H1 (cell line): ENCODE measurements at regions not wholly inside any gene's neighbourhood (a gene's known extent, or its start where the extent isn't known, plus 50 kb on each side); places are given as distances from the start of the nearest gene placed in this dataset.

ENCODE experiments used
- CTCF ChIA-PET: fragments of 300-600 bp; sonication (Branson Sonifier 250); formaldehyde crosslinking; loops from one replicate; lab custom pipeline; 2021; ENCODE audit not compliant: partially characterized antibody; lab: Charles Lee
- POLR2A ChIA-PET: fragments of 300-600 bp; sonication (Branson Sonifier 250); formaldehyde crosslinking; loops from one replicate; lab custom pipeline; 2021; ENCODE audit warnings: inconsistent platforms; ENCODE audit not compliant: partially characterized antibody; lab: Charles Lee
- DNase-seq, 2 experiments: peaks; one replicate each; pipeline versions ENCODE4 v3.0.0 to v3.0.0-alpha.2; 2010 to 2022; ENCODE audit warnings: low spot score in 2 of 2, low read depth in 1 of 2, mixed read lengths in 1 of 2
- FAIRE-seq: peaks from 2 replicates; lab custom pipeline; 2011; peaks lifted over from hg19 to GRCh38; lab: Jason Lieb, UNC
- H2AFZ ChIP-seq: 2 replicates; pipeline ENCODE4 v1.8.1; 2012; ENCODE audit warnings: low read length, inconsistent platforms
- H2AK5ac ChIP-seq: 2 replicates; pipeline ENCODE4 v1.6.1; 2013; ENCODE audit warnings: low read depth, low read length
- H2BK120ac ChIP-seq: replicated peaks from 2 replicates; pipeline ENCODE3; 2013; ENCODE audit warnings: low read depth, low read length, inconsistent platforms
- H2BK12ac ChIP-seq: 2 replicates; pipeline ENCODE4 v1.6.1; 2013; ENCODE audit warnings: low read depth, low read length
- H2BK15ac ChIP-seq: 2 replicates; pipeline ENCODE4 v1.6.1; 2013; ENCODE audit warnings: low read length
- H2BK20ac ChIP-seq: 2 replicates; pipeline ENCODE4 v1.6.1; 2013; ENCODE audit warnings: low read length
- H2BK5ac ChIP-seq: 2 replicates; pipeline ENCODE4 v1.6.1; 2013; ENCODE audit warnings: low read depth, low read length
- H3K14ac ChIP-seq: 2 replicates; pipeline ENCODE4 v1.6.1; 2013; ENCODE audit warnings: inconsistent platforms; ENCODE audit not compliant: insufficient read length
- H3K18ac ChIP-seq: 2 replicates; pipeline ENCODE4 v1.6.1; 2013; ENCODE audit warnings: low read length; ENCODE audit errors: extremely low read depth
- H3K23ac ChIP-seq: 2 replicates; pipeline ENCODE4 v1.6.1; 2013; ENCODE audit warnings: inconsistent platforms; ENCODE audit not compliant: insufficient read length
- H3K23me2 ChIP-seq: 2 replicates; pipeline ENCODE4 v1.6.1; 2013; ENCODE audit warnings: low read depth, low read length
- H3K27ac ChIP-seq: 2 replicates; pipeline ENCODE4 v1.6.1; 2011; ENCODE audit warnings: low read depth, low read length, inconsistent platforms
- H3K27me3 ChIP-seq, 4 experiments: replicated peaks in 1 of 4; 1 replicate in 1 of 4; 2 replicates in 3 of 4; pipeline versions ENCODE4 v1.6.1 to v1.8.1; 2011 to 2013; ENCODE audit warnings: low read length in 3 of 4, mild to moderate bottlenecking in 3 of 4, inconsistent platforms in 2 of 4, mixed read lengths in 2 of 4, moderate library complexity in 1 of 4; ENCODE audit not compliant: control insufficient read depth in 3 of 4, insufficient read depth in 3 of 4; ENCODE audit errors: extremely low read depth in 1 of 4
- H3K36me3 ChIP-seq, 4 experiments: 2 replicates each; pipeline versions ENCODE4 v1.6.1 to v1.8.1; 2011 to 2013; ENCODE audit warnings: mild to moderate bottlenecking in 4 of 4, low read length in 3 of 4, moderate library complexity in 2 of 4, control low read depth in 1 of 4, inconsistent platforms in 1 of 4; ENCODE audit not compliant: insufficient read depth in 4 of 4, control insufficient read depth in 2 of 4
- H3K4ac ChIP-seq: replicated peaks from 2 replicates; pipeline ENCODE3; 2013; ENCODE audit warnings: low read length, low read depth, mixed read lengths, inconsistent platforms; ENCODE audit not compliant: insufficient read length
- H3K4me1 ChIP-seq, 4 experiments: replicated peaks in 1 of 4; 1 replicate in 1 of 4; 2 replicates in 3 of 4; pipeline versions ENCODE4 v1.6.1 to v1.8.1; 2011 to 2013; ENCODE audit warnings: low read length in 3 of 4, inconsistent platforms in 2 of 4, mixed read lengths in 1 of 4; ENCODE audit not compliant: insufficient read depth in 4 of 4, control insufficient read depth in 3 of 4
- H3K4me2 ChIP-seq, 2 experiments: 2 replicates each; pipeline versions ENCODE4 v1.6.1 to v1.8.1; 2011 to 2013; ENCODE audit warnings: low read depth in 2 of 2, low read length in 2 of 2, control low read depth in 1 of 2, inconsistent platforms in 1 of 2, mild to moderate bottlenecking in 1 of 2; ENCODE audit not compliant: insufficient read depth in 1 of 2
- H3K4me3 ChIP-seq, 4 experiments: fragments of 200-600, 300-600 bp in 1 of 4; sonication (generic), shearing (Covaris generic), sonication (Bioruptor Twin) in 1 of 4; 2 replicates each; pipeline versions ENCODE4 v1.5.1 to v1.8.1; 2011 to 2016; ENCODE audit warnings: low read length in 4 of 4, low read depth in 3 of 4, control low read depth in 2 of 4, inconsistent platforms in 2 of 4, mild to moderate bottlenecking in 2 of 4, mixed read lengths in 1 of 4, moderate library complexity in 1 of 4; ENCODE audit not compliant: insufficient read depth in 2 of 4; ENCODE audit errors: extremely low read depth in 1 of 4
- H3K56ac ChIP-seq: replicated peaks from 2 replicates; pipeline ENCODE3; 2013; ENCODE audit warnings: low read depth, mild to moderate bottlenecking, mixed read lengths, low read length, inconsistent platforms; ENCODE audit not compliant: insufficient read length
- H3K79me1 ChIP-seq: 2 replicates; pipeline ENCODE4 v1.6.1; 2013; ENCODE audit warnings: low read depth, low read length, control low read depth
- H3K79me2 ChIP-seq, 2 experiments: 2 replicates each; pipeline versions ENCODE4 v1.6.1 to v1.8.1; 2012 to 2013; ENCODE audit warnings: low read length in 2 of 2, mild to moderate bottlenecking in 2 of 2, inconsistent platforms in 1 of 2; ENCODE audit not compliant: insufficient read depth in 2 of 2, control insufficient read depth in 1 of 2
- H3K9ac ChIP-seq, 4 experiments: replicated peaks in 1 of 4; 1 replicate in 1 of 4; 2 replicates in 3 of 4; pipeline versions ENCODE4 v1.6.1 to v1.8.1; 2011 to 2013; ENCODE audit warnings: low read depth in 3 of 4, low read length in 3 of 4, control low read depth in 2 of 4, mild to moderate bottlenecking in 2 of 4, moderate library complexity in 2 of 4, inconsistent platforms in 1 of 4; ENCODE audit errors: extremely low read depth in 1 of 4
- H3K9me3 ChIP-seq, 2 experiments: 2 replicates each; pipeline versions ENCODE4 v1.6.1 to v1.8.1; 2012 to 2013; ENCODE audit warnings: mild to moderate bottlenecking in 2 of 2, moderate library complexity in 2 of 2, control low read depth in 1 of 2, inconsistent platforms in 1 of 2, low read depth in 1 of 2, low read length in 1 of 2, mixed read lengths in 1 of 2; ENCODE audit not compliant: insufficient read depth in 2 of 2
- H4K20me1 ChIP-seq, 2 experiments: replicated peaks in 1 of 2; 2 replicates each; pipeline versions ENCODE3 to v1.8.1; 2011 to 2013; ENCODE audit warnings: inconsistent platforms in 2 of 2, low read length in 2 of 2, mild to moderate bottlenecking in 1 of 2; ENCODE audit not compliant: insufficient read depth in 2 of 2, control insufficient read depth in 1 of 2
- H4K5ac ChIP-seq: 2 replicates; pipeline ENCODE4 v1.6.1; 2013; ENCODE audit warnings: low read length, low read depth, mixed read lengths, inconsistent platforms; ENCODE audit not compliant: insufficient read length
- H4K8ac ChIP-seq: 2 replicates; pipeline ENCODE4 v1.8.0; 2013; ENCODE audit warnings: mild to moderate bottlenecking, moderate library complexity, low read length, inconsistent platforms; ENCODE audit not compliant: insufficient read depth; ENCODE audit errors: extremely low read depth
- H4K91ac ChIP-seq: replicated peaks from 2 replicates; pipeline ENCODE3; 2013; ENCODE audit warnings: low read length, mixed read lengths, inconsistent platforms; ENCODE audit not compliant: insufficient read length
- BACH1 ChIP-seq: IDR thresholded peaks from 2 replicates; pipeline ENCODE4 v1.6.1; 2012; ENCODE audit warnings: low read length, improper control_type of control experiment
- BCL11A ChIP-seq, 2 experiments: IDR thresholded peaks; one replicate each; pipeline ENCODE4 v1.6.1; 2011; ENCODE audit warnings: low read depth in 2 of 2, low read length in 2 of 2, mild to moderate bottlenecking in 2 of 2
- EP300 ChIP-seq, 2 experiments: IDR thresholded peaks; 1 replicate in 1 of 2; 2 replicates in 1 of 2; pipeline ENCODE4 v1.6.1; 2011 to 2012; ENCODE audit warnings: low read depth in 2 of 2, low read length in 2 of 2, mild to moderate bottlenecking in 2 of 2, borderline replicate concordance in 1 of 2, inconsistent platforms in 1 of 2, moderate library complexity in 1 of 2
- GTF2F1 ChIP-seq: IDR thresholded peaks from 2 replicates; pipeline ENCODE4 v1.6.1; 2012; ENCODE audit warnings: low read depth, low read length, improper control_type of control experiment, borderline replicate concordance
- JUN ChIP-seq: IDR thresholded peaks from 2 replicates; pipeline ENCODE4 v1.6.1; 2011; ENCODE audit warnings: low read depth, mild to moderate bottlenecking, improper control_type of control experiment, low read length
- MAFK ChIP-seq: IDR thresholded peaks from 2 replicates; pipeline ENCODE4 v1.6.1; 2012; ENCODE audit warnings: low read depth, mild to moderate bottlenecking, improper control_type of control experiment, low read length
- NANOG ChIP-seq: IDR thresholded peaks from 2 replicates; pipeline ENCODE4 v1.6.1; 2011; ENCODE audit warnings: low read length, low read depth, mild to moderate bottlenecking, inconsistent platforms; ENCODE audit not compliant: insufficient read depth, poor library complexity, severe bottlenecking
- POU5F1 ChIP-seq: IDR thresholded peaks from 2 replicates; pipeline ENCODE4 v1.6.1; 2011; ENCODE audit warnings: low read depth, mild to moderate bottlenecking, low read length, moderate library complexity
- WGBS, 2 experiments: shearing (Covaris generic) in 1 of 2; methylation state at CpG; one replicate each; pipeline versions ENCODE4 v1.1.6 to v1.1.7; 2013 to 2015; ENCODE audit warnings: low lambda C conversion rate in 2 of 2, mixed read lengths in 2 of 2, inconsistent platforms in 1 of 2, low coverage in 1 of 2, missing lambda C conversion rate in 1 of 2; ENCODE audit not compliant: insufficient replicate concordance in 2 of 2, insufficient coverage in 1 of 2, insufficient read length in 1 of 2; ENCODE audit errors: extremely low coverage in 1 of 2, missing lambda C conversion rate in 1 of 2; 5-methylcytosine and 5-hydroxymethylcytosine counted together

DNA sequence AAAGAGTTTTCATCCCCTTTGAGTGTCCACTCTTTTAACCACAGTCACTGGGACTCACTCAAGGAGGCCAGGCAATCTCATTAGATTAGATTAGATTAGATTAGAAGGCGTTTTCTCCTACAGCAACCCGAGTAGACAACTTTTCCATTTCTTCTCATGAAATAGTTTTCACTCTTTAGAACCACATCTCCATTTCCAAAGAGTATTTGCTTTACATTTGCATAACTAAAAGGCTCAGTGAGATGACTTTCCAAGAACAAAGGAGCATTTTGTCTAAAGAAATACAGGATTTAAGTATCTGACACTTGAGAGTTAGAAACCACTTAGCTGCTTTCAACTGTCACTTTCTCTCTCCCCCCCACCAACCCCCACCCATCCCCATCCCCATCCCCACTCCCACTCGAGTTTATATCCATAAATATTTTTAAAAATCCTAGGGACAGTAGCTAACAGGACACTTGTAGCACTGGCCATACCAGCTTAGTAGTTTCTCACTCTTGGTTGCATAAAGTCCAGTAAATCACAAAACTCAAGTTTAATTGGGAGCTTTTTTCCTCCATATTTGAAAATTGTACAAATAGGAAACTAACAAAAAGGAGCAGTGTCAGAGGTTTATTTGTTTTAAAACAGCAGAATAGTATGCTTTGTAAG lies 2202.9 kb upstream of the WWC1 start:
- Histone ChIP-seq H2BK15ac (no peak overlapping the region), H3K27ac (no peak overlapping the region), H3K23me2 (no peaks in the 10 kb centered on the region), H4K5ac (no peak overlapping the region), H3K36me3 (no peaks in the 10 kb centered on the region), H3K27me3 (peaks cover 0 to 2% (median 0%) of the 10 kb centered on the region in 4 experiments; a peak in 1 of 7 replicates), H3K14ac (no peak overlapping the region), H3K23ac (no peak overlapping the region), H3K4ac (no peak overlapping the region), H3K9ac (no peak overlapping the region), H2BK5ac (no peak overlapping the region), H4K20me1 (no peaks in the 10 kb centered on the region), H3K4me3 (peak overlapping the region in 1 of 4 experiments; percentile 24; a peak in 1 of 8 replicates), H2AFZ (no peak overlapping the region), H3K18ac (no peak overlapping the region; the same call in 1 of the 2 replicates), H2BK20ac (no peak overlapping the region), H2BK120ac (no peak overlapping the region), H3K4me1 (peaks cover 0 to 10% (median 5%) of the 10 kb centered on the region in 4 experiments; a peak in 2 of 7 replicates), H4K8ac (no peak overlapping the region), H2BK12ac (no peak overlapping the region), H2AK5ac (no peak overlapping the region), H3K9me3 (no peaks in the 10 kb centered on the region; a peak in 1 of 4 replicates), H3K4me2 (peak overlapping the region in 1 of 2 experiments; percentile 31; a peak in 2 of 4 replicates), H4K91ac (no peak overlapping the region), H3K56ac (no peak overlapping the region), H3K79me1 (no peaks in the 10 kb centered on the region), H3K79me2 (no peaks in the 10 kb centered on the region)
- no peak for DNase-seq
- 15% methylated on average over 3 of the region's 3 CpGs; no CpG with 5 or more reads in 1 of the 2 experiments for WGBS, 2 experiments
- FAIRE-seq = peak; percentile 82
- ChIA-PET CTCF (no interaction called here), POLR2A (interaction anchor here (1.3 kb wide), 1 partner anchor 14 kb away, joined by 6 read pairs; no protein-coding TSS in a partner anchor)
- TF ChIP-seq BCL11A (IDR thresholded peaks at IDR 0.05; ENCODE audit: low read depth in 2 of 2, low read length in 2 of 2) (peak in 1 of 2 experiments; percentile 54), GTF2F1 (no peak), BACH1 (peak; percentile 53; the same call in 1 of the 2 replicates), JUN (no peak), MAFK (no peak), EP300 (IDR thresholded peaks at IDR 0.05; ENCODE audit: borderline replicate concordance in 1 of 2, low read depth in 2 of 2, low read length in 2 of 2) (0 out of 3 replicates have a peak, but pooled peaks of 1 of the 2 experiments have one; percentile 28), NANOG (peak; percentile 92), POU5F1 (peak; percentile 91; the same call in 1 of the 2 replicates)
